A549 (cell line): ENCODE measurements at regions not wholly inside any gene's neighbourhood (a gene's known extent, or its start where the extent isn't known, plus 50 kb on each side); places are given as distances from the start of the nearest gene placed in this dataset.
A peak's percentile ranks its signal among the peaks of the same experiment; 100 is the strongest.

Experiments
- ATAC-seq, 2 experiments: fragments of 200-7000 bp in 1 of 2; fragments of >200 bp in 1 of 2; cut with Nextera tagmentation in 1 of 2; cut with Tn5 transposase in 1 of 2; 3 replicates each; pipeline versions ENCODE4 v1.8.0 to v1.9.1; 2018 to 2020; ENCODE audit warnings: mild to moderate bottlenecking in 1 of 2, moderate library complexity in 1 of 2
- CTCF ChIA-PET: fragments of 300-600 bp; sonication (Branson Sonifier 250); formaldehyde crosslinking; extraction: SDS; loops from one replicate; lab custom pipeline; 2021; ENCODE audit warnings: antibody characterized with exemption, inconsistent platforms; lab: Yijun Ruan, JAX
- POLR2A ChIA-PET: fragments of 350-600 bp; formaldehyde crosslinking; extraction: SDS; loops from one replicate; lab custom pipeline; 2021; ENCODE audit warnings: antibody characterized with exemption, inconsistent platforms; lab: Yijun Ruan, JAX
- DNase-seq, 2 experiments: peaks; one replicate each; pipeline versions ENCODE4 v3.0.0 to v3.0.0-alpha.2; 2011 to 2016; ENCODE audit warnings: low read depth in 1 of 2, low spot score in 1 of 2
- FAIRE-seq: peaks from 2 replicates; lab custom pipeline; 2011; peaks lifted over from hg19 to GRCh38; lab: Jason Lieb, UNC
- H3K27ac ChIP-seq, 2 experiments: fragments of >200 bp; sonication (Bioruptor Twin); formaldehyde crosslinking; 3 replicates each; pipeline ENCODE4 v1.5.1; 2016 to 2017
- H3K4me1 ChIP-seq: fragments of >200 bp; sonication (Bioruptor Twin); formaldehyde crosslinking; 3 replicates; pipeline ENCODE4 v1.6.1; 2016
- H3K4me2 ChIP-seq: fragments of >200 bp; sonication (Bioruptor Twin); formaldehyde crosslinking; 3 replicates; pipeline ENCODE4 v1.6.1; 2016
- H3K4me3 ChIP-seq: fragments of >200 bp; sonication (Bioruptor Twin); formaldehyde crosslinking; 3 replicates; pipeline ENCODE4 v1.5.1; 2016
- H3K9me3 ChIP-seq: fragments of >200 bp; sonication (Bioruptor Twin); formaldehyde crosslinking; 3 replicates; pipeline ENCODE4 v1.6.1; 2016
- BHLHE40 ChIP-seq: IDR thresholded peaks from 2 replicates; pipeline ENCODE4 v1.6.1; 2012; ENCODE audit warnings: low read depth, low read length, inconsistent platforms
- CBX2 ChIP-seq: fragments of 200-600 bp; sonication (generic); IDR thresholded peaks from 2 replicates; pipeline ENCODE4 v1.6.1; 2016; ENCODE audit warnings: low read depth, mild to moderate bottlenecking, borderline replicate concordance
- CHD2 ChIP-seq: fragments of 150-350 bp; IDR thresholded peaks from 2 replicates; pipeline ENCODE4 v1.6.1; 2014; ENCODE audit warnings: low read length; ENCODE audit not compliant: partially characterized antibody
- GATA3 ChIP-seq: IDR thresholded peaks from 2 replicates; pipeline ENCODE4 v1.6.1; 2012; ENCODE audit warnings: borderline replicate concordance
- HEYL ChIP-seq: fragments of 250-450 bp; sonication (Bioruptor Pico); IDR thresholded peaks from 2 replicates; pipeline ENCODE4 v1.8.0; 2021; ENCODE audit warnings: mild to moderate bottlenecking, moderate library complexity
- HOXA7 ChIP-seq: fragments of 250-450 bp; sonication (Bioruptor Pico); IDR thresholded peaks from 2 replicates; pipeline ENCODE4 v1.5.0; 2020; ENCODE audit warnings: mild to moderate bottlenecking, moderate library complexity
- HOXB13 ChIP-seq: fragments of 250-450 bp; sonication (Bioruptor Pico); IDR thresholded peaks from 2 replicates; pipeline ENCODE4 v1.5.0; 2020; ENCODE audit warnings: low read depth, mild to moderate bottlenecking, moderate library complexity
- HOXB5 ChIP-seq: fragments of 250-450 bp; sonication (Bioruptor Pico); IDR thresholded peaks from 2 replicates; pipeline ENCODE4 v1.5.0; 2020; ENCODE audit warnings: mild to moderate bottlenecking, moderate library complexity
- JUN ChIP-seq, 2 experiments: fragments of >200 bp; sonication (Bioruptor Twin); formaldehyde crosslinking; IDR thresholded peaks; 2 replicates in 1 of 2; 3 replicates in 1 of 2; pipeline ENCODE4 v1.6.1; 2016 to 2017
- MAFK ChIP-seq: fragments of 450-650 bp; IDR thresholded peaks from 2 replicates; pipeline ENCODE4 v1.6.1; 2014; ENCODE audit not compliant: partially characterized antibody
- MAZ ChIP-seq: fragments of 150-350 bp; IDR thresholded peaks from 2 replicates; pipeline ENCODE4 v1.6.1; 2014; ENCODE audit warnings: antibody characterized with exemption, low read depth, low read length, borderline replicate concordance
- NFE2L2 ChIP-seq: fragments of 150-350 bp; conservative IDR thresholded peaks from 2 replicates; pipeline ENCODE4 v1.6.1; 2014; ENCODE audit warnings: low read length
- NPAS2 ChIP-seq: fragments of 250-450 bp; sonication (Bioruptor Pico); IDR thresholded peaks from 2 replicates; pipeline ENCODE4 v1.8.0; 2022; ENCODE audit warnings: mild to moderate bottlenecking, moderate library complexity, borderline replicate concordance
- PHF8 ChIP-seq: fragments of 200-600 bp; sonication (generic); IDR thresholded peaks from 2 replicates; pipeline ENCODE4 v1.6.1; 2016; ENCODE audit warnings: low read depth, mild to moderate bottlenecking, antibody characterized with exemption, moderate library complexity, borderline replicate concordance
- POLR2AphosphoS2 ChIP-seq: conservative IDR thresholded peaks from 2 replicates; pipeline ENCODE4 v1.6.1; 2012; ENCODE audit warnings: low read length, improper control_type of control experiment, inconsistent platforms
- RAD21 ChIP-seq, 2 experiments: fragments of >200 bp in 1 of 2; sonication (Bioruptor Twin) in 1 of 2; formaldehyde crosslinking in 1 of 2; IDR thresholded peaks in 1 of 2; conservative IDR thresholded peaks in 1 of 2; 2 replicates in 1 of 2; 3 replicates in 1 of 2; pipeline ENCODE4 v1.6.1; 2012 to 2018; ENCODE audit warnings: inconsistent platforms in 1 of 2
- RARB ChIP-seq: fragments of 250-450 bp; sonication (Bioruptor Pico); IDR thresholded peaks from 2 replicates; pipeline ENCODE4 v1.8.0; 2021; ENCODE audit warnings: mild to moderate bottlenecking, moderate library complexity
- RCOR1 ChIP-seq: fragments of 150-350 bp; IDR thresholded peaks from 2 replicates; pipeline ENCODE4 v1.6.1; 2014; ENCODE audit warnings: antibody characterized with exemption, low read length, low read depth
- TFCP2L1 ChIP-seq: fragments of 250-450 bp; sonication (Bioruptor Pico); IDR thresholded peaks from 2 replicates; pipeline ENCODE4 v1.5.0; 2021; ENCODE audit warnings: mild to moderate bottlenecking
- USF2 ChIP-seq: fragments of 450-650 bp; IDR thresholded peaks from 2 replicates; pipeline ENCODE4 v1.6.1; 2014; ENCODE audit warnings: antibody characterized with exemption
- ZFP36 ChIP-seq: fragments of 450-650 bp; IDR thresholded peaks from 2 replicates; pipeline ENCODE4 v1.6.1; 2014; ENCODE audit warnings: borderline replicate concordance; ENCODE audit not compliant: partially characterized antibody
- ZNF302 ChIP-seq: fragments of 250-450 bp; sonication (Bioruptor Pico); IDR thresholded peaks from 2 replicates; pipeline ENCODE4 v1.9.0; 2021; ENCODE audit warnings: inconsistent platforms, mild to moderate bottlenecking, moderate library complexity
- WGBS: methylation state at CpG from one replicate; pipeline ENCODE4 v1.1.6; 2017; ENCODE audit errors: missing lambda C conversion rate; 5-methylcytosine and 5-hydroxymethylcytosine counted together
- TF ChIP-seq, protein P1 (sequence below): fragments of 250-450 bp; sonication (Bioruptor Pico); IDR thresholded peaks from 2 replicates; pipeline ENCODE4 v1.5.0; 2021; ENCODE audit warnings: mild to moderate bottlenecking, moderate library complexity, borderline replicate concordance
- TF ChIP-seq, protein P2 (sequence below): IDR thresholded peaks from 2 replicates; pipeline ENCODE4 v1.6.1; 2012; ENCODE audit warnings: low read depth, borderline replicate concordance
- TF ChIP-seq, protein P3 (sequence below): fragments of 200-600 bp; sonication (generic); IDR thresholded peaks from 2 replicates; pipeline ENCODE4 v1.6.1; 2016; ENCODE audit warnings: antibody characterized with exemption, mild to moderate bottlenecking, moderate library complexity
- TF ChIP-seq, protein P4 (sequence below): fragments of >200 bp; sonication (Bioruptor Twin); formaldehyde crosslinking; IDR thresholded peaks from 3 replicates; pipeline ENCODE4 v1.5.1; 2016

GRCh38 chr14:55832974-55833373 lies 253.0 kb downstream of the KTN1 start:
- Histone ChIP-seq H3K9me3 (no peaks in the 10 kb centered on the region), H3K4me2 (peak overlapping the region; percentile 73), H3K4me3 (no peak overlapping the region; the same call in 2 of the 3 replicates), H3K27ac (peak overlapping the region; percentile 71 to 74), H3K4me1 (peaks cover 27% of the 10 kb centered on the region)
- POLR2A ChIA-PET: no interaction called here
- 15% methylated on average over 1 of the region's 1 CpG for WGBS
- ATAC-seq (no peak), DNase-seq (no peak), FAIRE-seq (no peak)
- CTCF ChIA-PET: interaction anchor here (0.9 to 2.2 kb wide), 3 partner anchors 12 to 286 kb away, joined by 3 to 6 read pairs (median 3); partner anchors contain the start of gene PELI2
- TF ChIP-seq ZFP36 (no peak), TFCP2L1 (CRISPR knock-in tag) (no peak), POLR2AphosphoS2 (no peak), RCOR1 (no peak), HOXA7 (CRISPR knock-in tag) (no peak), USF2 (no peak), CBX2 (no peak), RAD21 (conservative IDR thresholded peaks at IDR 0.05 in 1 of 2, IDR thresholded peaks at IDR 0.05 in 1 of 2) (no peak), ZNF302 (CRISPR knock-in tag) (no peak), CHD2 (no peak), MAFK (no peak), RARB (CRISPR knock-in tag) (no peak), GATA3 (no peak), BHLHE40 (no peak)
- TF ChIP-seq, protein P1, sequence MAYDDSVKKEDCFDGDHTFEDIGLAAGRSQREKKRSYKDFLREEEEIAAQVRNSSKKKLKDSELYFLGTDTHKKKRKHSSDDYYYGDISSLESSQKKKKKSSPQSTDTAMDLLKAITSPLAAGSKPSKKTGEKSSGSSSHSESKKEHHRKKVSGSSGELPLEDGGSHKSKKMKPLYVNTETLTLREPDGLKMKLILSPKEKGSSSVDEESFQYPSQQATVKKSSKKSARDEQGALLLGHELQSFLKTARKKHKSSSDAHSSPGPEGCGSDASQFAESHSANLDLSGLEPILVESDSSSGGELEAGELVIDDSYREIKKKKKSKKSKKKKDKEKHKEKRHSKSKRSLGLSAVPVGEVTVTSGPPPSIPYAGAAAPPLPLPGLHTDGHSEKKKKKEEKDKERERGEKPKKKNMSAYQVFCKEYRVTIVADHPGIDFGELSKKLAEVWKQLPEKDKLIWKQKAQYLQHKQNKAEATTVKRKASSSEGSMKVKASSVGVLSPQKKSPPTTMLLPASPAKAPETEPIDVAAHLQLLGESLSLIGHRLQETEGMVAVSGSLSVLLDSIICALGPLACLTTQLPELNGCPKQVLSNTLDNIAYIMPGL (CRISPR knock-in tag): no peak
- TF ChIP-seq, protein P2, sequence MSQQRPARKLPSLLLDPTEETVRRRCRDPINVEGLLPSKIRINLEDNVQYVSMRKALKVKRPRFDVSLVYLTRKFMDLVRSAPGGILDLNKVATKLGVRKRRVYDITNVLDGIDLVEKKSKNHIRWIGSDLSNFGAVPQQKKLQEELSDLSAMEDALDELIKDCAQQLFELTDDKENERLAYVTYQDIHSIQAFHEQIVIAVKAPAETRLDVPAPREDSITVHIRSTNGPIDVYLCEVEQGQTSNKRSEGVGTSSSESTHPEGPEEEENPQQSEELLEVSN: no peak

- H3K4me3 ChIP-seq: no peak overlapping the region
- WGBS: 57% methylated on average over 2 of the region's 2 CpGs
- ATAC-seq (no peak), DNase-seq (no peak), FAIRE-seq (no peak)
- no peak for TF ChIP-seq PHF8
- H3K4me2 ChIP-seq: no peak overlapping the region
- H3K9me3 ChIP-seq: no peaks in the 10 kb centered on the region
- H3K27ac ChIP-seq: peak overlapping the region in 1 of 2 experiments; percentile 74; a peak in 1 of 6 replicates
- H3K4me1 ChIP-seq: peaks cover 27% of the 10 kb centered on the region
- ChIA-PET POLR2A (no interaction called here), CTCF (interaction anchor here (1.0 to 2.2 kb wide), 2 partner anchors 10 to 506 kb away, joined by 3 to 6 read pairs; no protein-coding TSS in a partner anchor)
Observed at GRCh38 chr14:55834390-55834789, 254.4 kb downstream of the KTN1 start.

- CTCF ChIA-PET: no interaction called here
- POLR2A ChIA-PET: no interaction called here
- no peak for ATAC-seq
- no peak for DNase-seq
- Histone ChIP-seq H3K4me3 (no peak overlapping the region), H3K4me2 (no peak overlapping the region), H3K27ac (no peak overlapping the region), H3K4me1 (peaks cover 24% of the 10 kb centered on the region), H3K9me3 (no peaks in the 10 kb centered on the region)
- no peak for FAIRE-seq
- 67% methylated on average over 3 of the region's 3 CpGs for WGBS
- TF ChIP-seq HOXB13 (CRISPR knock-in tag): no peak
- TF ChIP-seq NFE2L2: no peak
- no peak for TF ChIP-seq HEYL (CRISPR knock-in tag)
- no peak for TF ChIP-seq HOXB5 (CRISPR knock-in tag)
- no peak for TF ChIP-seq JUN (IDR thresholded peaks at IDR 0.05)
- TF ChIP-seq MAZ: no peak
- TF ChIP-seq, protein P3, sequence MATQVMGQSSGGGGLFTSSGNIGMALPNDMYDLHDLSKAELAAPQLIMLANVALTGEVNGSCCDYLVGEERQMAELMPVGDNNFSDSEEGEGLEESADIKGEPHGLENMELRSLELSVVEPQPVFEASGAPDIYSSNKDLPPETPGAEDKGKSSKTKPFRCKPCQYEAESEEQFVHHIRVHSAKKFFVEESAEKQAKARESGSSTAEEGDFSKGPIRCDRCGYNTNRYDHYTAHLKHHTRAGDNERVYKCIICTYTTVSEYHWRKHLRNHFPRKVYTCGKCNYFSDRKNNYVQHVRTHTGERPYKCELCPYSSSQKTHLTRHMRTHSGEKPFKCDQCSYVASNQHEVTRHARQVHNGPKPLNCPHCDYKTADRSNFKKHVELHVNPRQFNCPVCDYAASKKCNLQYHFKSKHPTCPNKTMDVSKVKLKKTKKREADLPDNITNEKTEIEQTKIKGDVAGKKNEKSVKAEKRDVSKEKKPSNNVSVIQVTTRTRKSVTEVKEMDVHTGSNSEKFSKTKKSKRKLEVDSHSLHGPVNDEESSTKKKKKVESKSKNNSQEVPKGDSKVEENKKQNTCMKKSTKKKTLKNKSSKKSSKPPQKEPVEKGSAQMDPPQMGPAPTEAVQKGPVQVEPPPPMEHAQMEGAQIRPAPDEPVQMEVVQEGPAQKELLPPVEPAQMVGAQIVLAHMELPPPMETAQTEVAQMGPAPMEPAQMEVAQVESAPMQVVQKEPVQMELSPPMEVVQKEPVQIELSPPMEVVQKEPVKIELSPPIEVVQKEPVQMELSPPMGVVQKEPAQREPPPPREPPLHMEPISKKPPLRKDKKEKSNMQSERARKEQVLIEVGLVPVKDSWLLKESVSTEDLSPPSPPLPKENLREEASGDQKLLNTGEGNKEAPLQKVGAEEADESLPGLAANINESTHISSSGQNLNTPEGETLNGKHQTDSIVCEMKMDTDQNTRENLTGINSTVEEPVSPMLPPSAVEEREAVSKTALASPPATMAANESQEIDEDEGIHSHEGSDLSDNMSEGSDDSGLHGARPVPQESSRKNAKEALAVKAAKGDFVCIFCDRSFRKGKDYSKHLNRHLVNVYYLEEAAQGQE: no peak
- no peak for TF ChIP-seq GATA3
- TF ChIP-seq, protein P4, sequence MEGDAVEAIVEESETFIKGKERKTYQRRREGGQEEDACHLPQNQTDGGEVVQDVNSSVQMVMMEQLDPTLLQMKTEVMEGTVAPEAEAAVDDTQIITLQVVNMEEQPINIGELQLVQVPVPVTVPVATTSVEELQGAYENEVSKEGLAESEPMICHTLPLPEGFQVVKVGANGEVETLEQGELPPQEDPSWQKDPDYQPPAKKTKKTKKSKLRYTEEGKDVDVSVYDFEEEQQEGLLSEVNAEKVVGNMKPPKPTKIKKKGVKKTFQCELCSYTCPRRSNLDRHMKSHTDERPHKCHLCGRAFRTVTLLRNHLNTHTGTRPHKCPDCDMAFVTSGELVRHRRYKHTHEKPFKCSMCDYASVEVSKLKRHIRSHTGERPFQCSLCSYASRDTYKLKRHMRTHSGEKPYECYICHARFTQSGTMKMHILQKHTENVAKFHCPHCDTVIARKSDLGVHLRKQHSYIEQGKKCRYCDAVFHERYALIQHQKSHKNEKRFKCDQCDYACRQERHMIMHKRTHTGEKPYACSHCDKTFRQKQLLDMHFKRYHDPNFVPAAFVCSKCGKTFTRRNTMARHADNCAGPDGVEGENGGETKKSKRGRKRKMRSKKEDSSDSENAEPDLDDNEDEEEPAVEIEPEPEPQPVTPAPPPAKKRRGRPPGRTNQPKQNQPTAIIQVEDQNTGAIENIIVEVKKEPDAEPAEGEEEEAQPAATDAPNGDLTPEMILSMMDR: no peak
- no peak for TF ChIP-seq NPAS2 (CRISPR knock-in tag)
Observed at GRCh38 chr14:55835985-55836384, 256.0 kb downstream of the KTN1 start.
